ENCODE measurements at regions not wholly inside any gene's neighbourhood (a gene's known extent, or its start where the extent isn't known, plus 50 kb on each side); places are given as distances from the start of the nearest gene placed in this dataset.

GRCh38 chr19:30155381-30156200, 213.6 kb downstream of the URI1 start (continued):
- no peak for TF ChIP-seq CHD7 (IDR thresholded peaks at IDR 0.05; ENCODE audit: insufficient replicate concordance, low read length)
- no peak for TF ChIP-seq RFX5 (IDR thresholded peaks at IDR 0.05; ENCODE audit: borderline replicate concordance, low read depth, low read length)
- no peak for TF ChIP-seq ASH2L (IDR thresholded peaks at IDR 0.05; ENCODE audit: low read length)
- TF ChIP-seq POLR2AphosphoS5 (IDR thresholded peaks at IDR 0.05; ENCODE audit: low read depth, low read length): no peak
- no peak for TF ChIP-seq CHD1 (IDR thresholded peaks at IDR 0.05; ENCODE audit: low read depth, low read length)
- no peak for TF ChIP-seq TEAD4 (IDR thresholded peaks at IDR 0.05; ENCODE audit: low read depth, low read length)
- no peak for TF ChIP-seq BCL11A (IDR thresholded peaks at IDR 0.05; ENCODE audit: low read depth in 2 of 2, low read length in 2 of 2)
- no peak for TF ChIP-seq HDAC2 (IDR thresholded peaks at IDR 0.05; ENCODE audit: borderline replicate concordance in 1 of 2, low read depth in 2 of 2, low read length in 2 of 2)
- TF ChIP-seq GABPA (IDR thresholded peaks at IDR 0.05; ENCODE audit: borderline replicate concordance, insufficient read depth, low read length): no peak

Data from H1 (cell line).